ENCODE measurements at regions not wholly inside any gene's neighbourhood (a gene's known extent, or its start where the extent isn't known, plus 50 kb on each side); places are given as distances from the start of the nearest gene placed in this dataset.

- TF ChIP-seq POLR2A (IDR thresholded peaks at IDR 0.05) (no peak), CTCF (IDR thresholded peaks at IDR 0.05) (no peak)
Observed at GRCh38 chr12:92634202-92634601, 68.6 kb upstream of the PLEKHG7 start.

All from heart left ventricle (tissue), 13 donors.